ENCODE measurements at regions not wholly inside any gene's neighbourhood (a gene's known extent, or its start where the extent isn't known, plus 50 kb on each side); places are given as distances from the start of the nearest gene placed in this dataset.

DNA sequence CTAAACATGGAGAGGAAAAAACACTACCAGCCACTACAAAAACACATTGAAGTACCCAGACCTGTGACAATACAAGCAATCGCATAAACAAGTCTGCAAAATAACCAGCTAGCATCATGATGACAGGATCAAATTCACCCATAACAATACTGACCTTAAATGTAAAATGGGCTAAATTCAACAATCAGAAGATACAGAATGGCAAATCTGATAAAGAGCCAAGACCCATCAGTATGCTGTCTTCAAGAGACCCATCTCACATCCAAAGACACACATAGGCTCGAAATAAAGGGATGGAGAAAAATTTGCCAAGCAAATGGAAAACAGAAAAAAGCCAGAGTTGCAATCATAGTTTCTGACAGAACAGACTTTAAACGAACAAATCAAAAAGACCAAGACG is 294.4 kb downstream of the MEF2C start:
- no peaks in the 10 kb centered on the region for H3K27me3 ChIP-seq (ENCODE audit: low read depth)
- TF ChIP-seq, protein P1, sequence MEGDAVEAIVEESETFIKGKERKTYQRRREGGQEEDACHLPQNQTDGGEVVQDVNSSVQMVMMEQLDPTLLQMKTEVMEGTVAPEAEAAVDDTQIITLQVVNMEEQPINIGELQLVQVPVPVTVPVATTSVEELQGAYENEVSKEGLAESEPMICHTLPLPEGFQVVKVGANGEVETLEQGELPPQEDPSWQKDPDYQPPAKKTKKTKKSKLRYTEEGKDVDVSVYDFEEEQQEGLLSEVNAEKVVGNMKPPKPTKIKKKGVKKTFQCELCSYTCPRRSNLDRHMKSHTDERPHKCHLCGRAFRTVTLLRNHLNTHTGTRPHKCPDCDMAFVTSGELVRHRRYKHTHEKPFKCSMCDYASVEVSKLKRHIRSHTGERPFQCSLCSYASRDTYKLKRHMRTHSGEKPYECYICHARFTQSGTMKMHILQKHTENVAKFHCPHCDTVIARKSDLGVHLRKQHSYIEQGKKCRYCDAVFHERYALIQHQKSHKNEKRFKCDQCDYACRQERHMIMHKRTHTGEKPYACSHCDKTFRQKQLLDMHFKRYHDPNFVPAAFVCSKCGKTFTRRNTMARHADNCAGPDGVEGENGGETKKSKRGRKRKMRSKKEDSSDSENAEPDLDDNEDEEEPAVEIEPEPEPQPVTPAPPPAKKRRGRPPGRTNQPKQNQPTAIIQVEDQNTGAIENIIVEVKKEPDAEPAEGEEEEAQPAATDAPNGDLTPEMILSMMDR (IDR thresholded peaks at IDR 0.05; ENCODE audit: borderline replicate concordance) = no peak
- no peaks in the 10 kb centered on the region for H3K36me3 ChIP-seq
- no peaks in the 10 kb centered on the region for H3K4me1 ChIP-seq
- H3K4me3 ChIP-seq = no peak overlapping the region
- peaks cover 31% of the 10 kb centered on the region for H3K9me3 ChIP-seq (replicated peaks)
- intact Hi-C loops (cut with micrococcal nuclease) = no loop called here
- DNase-seq = no peak
- no peak overlapping the region for H3K27ac ChIP-seq (replicated peaks)

DNA sequence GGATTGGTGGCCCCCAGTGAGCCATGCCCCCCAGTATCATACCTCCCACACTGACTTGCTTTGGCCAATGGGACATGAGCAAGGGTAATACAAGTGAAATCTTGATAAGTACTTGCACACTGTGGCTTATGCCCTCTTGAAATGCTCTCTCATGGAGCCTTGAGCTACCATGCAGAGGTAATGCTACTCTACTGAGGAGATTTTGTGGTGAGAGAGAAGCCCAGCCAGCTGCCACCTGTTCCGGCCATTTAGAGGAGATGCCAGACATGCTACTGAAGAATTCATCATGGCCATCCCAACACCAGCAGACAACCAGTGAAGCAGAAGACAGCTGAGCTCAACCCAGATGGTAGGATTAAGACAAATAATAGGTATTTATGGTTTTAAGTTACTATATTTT is 299.5 kb downstream of the MEF2C start:
- TF ChIP-seq, protein P1 (IDR thresholded peaks at IDR 0.05; ENCODE audit: borderline replicate concordance) = no peak
- Histone ChIP-seq H3K27me3 (ENCODE audit: low read depth) (no peaks in the 10 kb centered on the region), H3K4me1 (no peaks in the 10 kb centered on the region), H3K9me3 (replicated peaks) (peaks cover 10% of the 10 kb centered on the region), H3K36me3 (no peaks in the 10 kb centered on the region), H3K4me3 (no peak overlapping the region), H3K27ac (replicated peaks) (no peak overlapping the region)
- intact Hi-C loops (cut with micrococcal nuclease) = no loop called here
- DNase-seq = no peak

DNA sequence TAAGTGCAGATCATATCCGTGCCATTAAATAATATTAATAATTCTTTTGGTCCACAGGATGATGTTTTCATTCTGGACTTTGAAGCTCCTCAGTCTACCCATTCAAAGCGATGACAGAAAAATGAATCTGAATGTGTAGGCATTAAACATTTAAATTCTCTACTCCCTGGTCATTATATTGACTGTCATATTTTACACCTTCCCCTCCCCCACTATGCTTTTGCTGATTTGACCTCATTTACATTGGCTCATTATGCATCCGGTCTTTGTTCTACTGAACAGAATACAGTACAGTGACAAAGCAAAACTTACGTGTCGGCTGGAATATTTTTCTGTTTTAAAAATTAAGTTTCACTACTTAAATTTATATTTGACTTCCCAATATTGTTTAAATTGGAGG is 289.7 kb upstream of the TMEM161B start:
- TF ChIP-seq, protein P1 (IDR thresholded peaks at IDR 0.05; ENCODE audit: borderline replicate concordance) = no peak

GRCh38 chr5:88557881-88558280 is 289.2 kb upstream of the TMEM161B start:
- no peaks in the 10 kb centered on the region for H3K4me1 ChIP-seq
- no peaks in the 10 kb centered on the region for H3K36me3 ChIP-seq
- no peak overlapping the region for H3K27ac ChIP-seq (replicated peaks)
- TF ChIP-seq, protein P1 (IDR thresholded peaks at IDR 0.05; ENCODE audit: borderline replicate concordance) = no peak
- intact Hi-C loops (cut with micrococcal nuclease) = no loop called here
- no peak for DNase-seq
- H3K4me3 ChIP-seq = no peak overlapping the region
- peaks cover 6% of the 10 kb centered on the region for H3K27me3 ChIP-seq (ENCODE audit: low read depth)
- no peaks in the 10 kb centered on the region for H3K9me3 ChIP-seq (replicated peaks)

More for the DNA sequence above, 289.7 kb upstream of the TMEM161B start:
- Histone ChIP-seq H3K36me3 (no peaks in the 10 kb centered on the region), H3K4me1 (no peaks in the 10 kb centered on the region), H3K27ac (replicated peaks) (no peak overlapping the region), H3K9me3 (replicated peaks) (no peaks in the 10 kb centered on the region), H3K27me3 (ENCODE audit: low read depth) (peaks cover 6% of the 10 kb centered on the region), H3K4me3 (no peak overlapping the region)
- DNase-seq = no peak
- intact Hi-C loops (cut with micrococcal nuclease) = no loop called here

- TF ChIP-seq, protein P1 (IDR thresholded peaks at IDR 0.05; ENCODE audit: borderline replicate concordance) = no peak
- peaks cover 6% of the 10 kb centered on the region for H3K27me3 ChIP-seq (ENCODE audit: low read depth)
- intact Hi-C loops (cut with micrococcal nuclease) = no loop called here
These were observed 288.5 kb upstream of the TMEM161B start for GRCh38 chr5:88557131-88557530.

DNA sequence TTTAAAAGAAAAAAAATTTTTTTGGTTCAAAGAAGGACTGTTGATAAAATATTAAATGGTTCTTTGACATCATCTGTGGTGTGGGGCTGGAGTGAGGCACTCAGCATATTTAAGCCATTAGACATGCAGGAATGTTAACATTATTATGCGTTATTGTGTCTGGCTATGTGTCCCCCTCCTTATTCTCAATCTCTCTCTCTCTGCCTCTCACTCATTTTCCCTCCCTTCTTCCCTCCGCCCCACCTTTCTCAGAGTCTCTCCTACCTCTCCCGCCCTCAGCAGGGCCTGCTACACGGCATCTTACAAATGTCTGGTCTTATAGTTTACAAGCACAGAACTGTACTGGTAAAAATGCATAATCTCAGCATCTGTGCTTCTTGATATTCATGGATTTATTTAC is 287.8 kb upstream of the TMEM161B start:
- Histone ChIP-seq H3K4me1 (no peaks in the 10 kb centered on the region), H3K9me3 (replicated peaks) (no peaks in the 10 kb centered on the region), H3K27me3 (ENCODE audit: low read depth) (peaks cover 6% of the 10 kb centered on the region), H3K27ac (replicated peaks) (no peak overlapping the region), H3K36me3 (no peaks in the 10 kb centered on the region), H3K4me3 (no peak overlapping the region)
- TF ChIP-seq, protein P1 (IDR thresholded peaks at IDR 0.05; ENCODE audit: borderline replicate concordance) = no peak
- intact Hi-C loops (cut with micrococcal nuclease) = no loop called here
- DNase-seq = no peak

More at GRCh38 chr5:88557131-88557530, 288.5 kb upstream of the TMEM161B start:
- DNase-seq = no peak
- Histone ChIP-seq H3K27ac (replicated peaks) (no peak overlapping the region), H3K4me1 (no peaks in the 10 kb centered on the region), H3K9me3 (replicated peaks) (no peaks in the 10 kb centered on the region), H3K4me3 (no peak overlapping the region), H3K36me3 (no peaks in the 10 kb centered on the region)
